ENCODE measurements at regions not wholly inside any gene's neighbourhood (a gene's known extent, or its start where the extent isn't known, plus 50 kb on each side); places are given as distances from the start of the nearest gene placed in this dataset.

DNA sequence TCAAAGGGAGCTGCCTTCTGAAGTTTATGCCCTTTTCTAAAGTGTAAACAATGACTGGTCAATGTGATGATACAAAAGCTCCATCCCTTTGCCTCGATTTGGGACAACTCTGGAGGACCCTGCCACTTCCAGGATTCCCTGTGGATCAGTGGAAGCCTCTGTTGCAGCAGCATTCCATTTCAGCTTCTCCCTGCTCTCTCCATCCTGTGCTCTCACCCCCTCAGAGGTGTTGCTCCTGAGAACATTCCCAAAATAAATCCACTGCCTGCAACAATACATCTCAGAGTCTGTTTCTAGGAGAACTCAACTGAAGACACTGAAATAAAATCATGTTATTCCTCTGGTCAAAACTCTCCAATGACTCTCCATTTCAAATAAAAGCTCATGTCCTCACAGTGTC, 263.6 kb downstream of the HACE1 start (continued):
- TF ChIP-seq ZNF317 (CRISPR knock-in tag; IDR thresholded peaks at IDR 0.05; ENCODE audit: borderline replicate concordance, low read depth) (no peak), NFE2L1 (CRISPR knock-in tag; IDR thresholded peaks at IDR 0.05) (no peak), RELA (CRISPR knock-in tag; IDR thresholded peaks at IDR 0.05; ENCODE audit: borderline replicate concordance) (no peak)
- TF ChIP-seq, protein P1, sequence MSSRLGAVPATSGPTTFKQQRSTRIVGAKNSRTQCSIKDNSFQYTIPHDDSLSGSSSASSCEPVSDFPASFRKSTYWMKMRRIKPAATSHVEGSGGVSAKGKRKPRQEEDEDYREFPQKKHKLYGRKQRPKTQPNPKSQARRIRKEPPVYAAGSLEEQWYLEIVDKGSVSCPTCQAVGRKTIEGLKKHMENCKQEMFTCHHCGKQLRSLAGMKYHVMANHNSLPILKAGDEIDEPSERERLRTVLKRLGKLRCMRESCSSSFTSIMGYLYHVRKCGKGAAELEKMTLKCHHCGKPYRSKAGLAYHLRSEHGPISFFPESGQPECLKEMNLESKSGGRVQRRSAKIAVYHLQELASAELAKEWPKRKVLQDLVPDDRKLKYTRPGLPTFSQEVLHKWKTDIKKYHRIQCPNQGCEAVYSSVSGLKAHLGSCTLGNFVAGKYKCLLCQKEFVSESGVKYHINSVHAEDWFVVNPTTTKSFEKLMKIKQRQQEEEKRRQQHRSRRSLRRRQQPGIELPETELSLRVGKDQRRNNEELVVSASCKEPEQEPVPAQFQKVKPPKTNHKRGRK (CRISPR knock-in tag; IDR thresholded peaks at IDR 0.05; ENCODE audit: borderline replicate concordance): no peak

DNA sequence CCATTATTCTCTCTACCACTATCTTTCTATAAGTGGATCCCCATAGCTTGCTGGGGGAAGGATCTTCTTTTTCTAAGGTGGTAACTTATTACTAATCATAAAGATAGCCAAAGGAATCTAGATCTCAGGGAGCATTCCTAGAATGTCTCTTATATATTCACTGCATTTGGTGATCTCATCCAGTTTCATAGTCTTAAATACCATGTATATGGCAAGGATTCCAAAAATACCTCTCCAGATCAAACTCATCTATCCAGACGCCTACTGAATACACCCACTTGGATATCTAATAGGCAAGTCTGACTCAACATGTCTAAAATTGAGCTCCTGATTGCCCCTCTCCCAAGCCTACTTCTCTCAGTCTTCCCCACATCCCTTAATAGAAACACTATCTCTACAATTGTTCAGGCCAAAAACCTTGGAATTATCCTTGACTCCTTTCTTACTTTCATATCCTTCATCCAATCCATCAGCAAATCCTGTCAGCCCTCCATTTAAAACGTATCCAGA, 264.4 kb downstream of the HACE1 start:
- Mint-ChIP-seq H3K4me1 (peaks cover 14% of the 10 kb centered on the region), H3K9me3 (peaks cover 9% of the 10 kb centered on the region; the same call in 1 of the 2 replicates), H3K4me3 (no peak overlapping the region), H3K27me3 (ENCODE audit: low read depth) (no peaks in the 10 kb centered on the region; the same call in 1 of the 2 replicates), H3K36me3 (no peaks in the 10 kb centered on the region), H3K27ac (no peak overlapping the region)
- DNase-seq (ENCODE audit: low spot score) (no peak), ATAC-seq (no peak)
- ChIA-PET CTCF (no interaction called here), POLR2A (no interaction called here)
- TF ChIP-seq KAT7 (CRISPR knock-in tag; IDR thresholded peaks at IDR 0.05; ENCODE audit: borderline replicate concordance) (no peak), IRF2 (CRISPR knock-in tag; IDR thresholded peaks at IDR 0.05; ENCODE audit: borderline replicate concordance, low read depth) (no peak), ZNF121 (CRISPR knock-in tag; IDR thresholded peaks at IDR 0.05) (no peak), NR1H2 (CRISPR knock-in tag; IDR thresholded peaks at IDR 0.05) (no peak), OVOL2 (CRISPR knock-in tag; IDR thresholded peaks at IDR 0.05; ENCODE audit: borderline replicate concordance) (no peak), ZNF138 (CRISPR knock-in tag; conservative IDR thresholded peaks at IDR 0.05) (no peak), ETV6 (CRISPR knock-in tag; IDR thresholded peaks at IDR 0.05) (no peak), ATF1 (CRISPR knock-in tag; IDR thresholded peaks at IDR 0.05) (no peak), ZBTB21 (CRISPR knock-in tag; IDR thresholded peaks at IDR 0.05; ENCODE audit: borderline replicate concordance) (no peak), ZNF416 (CRISPR knock-in tag; IDR thresholded peaks at IDR 0.05) (no peak), FOXJ3 (CRISPR knock-in tag; IDR thresholded peaks at IDR 0.05; ENCODE audit: borderline replicate concordance) (no peak), HMGA2 (CRISPR knock-in tag; IDR thresholded peaks at IDR 0.05) (no peak), MXD4 (CRISPR knock-in tag; IDR thresholded peaks at IDR 0.05; ENCODE audit: borderline replicate concordance) (no peak), FOXP1 (CRISPR knock-in tag; IDR thresholded peaks at IDR 0.05; ENCODE audit: borderline replicate concordance) (no peak)
- TF ChIP-seq, protein P2, sequence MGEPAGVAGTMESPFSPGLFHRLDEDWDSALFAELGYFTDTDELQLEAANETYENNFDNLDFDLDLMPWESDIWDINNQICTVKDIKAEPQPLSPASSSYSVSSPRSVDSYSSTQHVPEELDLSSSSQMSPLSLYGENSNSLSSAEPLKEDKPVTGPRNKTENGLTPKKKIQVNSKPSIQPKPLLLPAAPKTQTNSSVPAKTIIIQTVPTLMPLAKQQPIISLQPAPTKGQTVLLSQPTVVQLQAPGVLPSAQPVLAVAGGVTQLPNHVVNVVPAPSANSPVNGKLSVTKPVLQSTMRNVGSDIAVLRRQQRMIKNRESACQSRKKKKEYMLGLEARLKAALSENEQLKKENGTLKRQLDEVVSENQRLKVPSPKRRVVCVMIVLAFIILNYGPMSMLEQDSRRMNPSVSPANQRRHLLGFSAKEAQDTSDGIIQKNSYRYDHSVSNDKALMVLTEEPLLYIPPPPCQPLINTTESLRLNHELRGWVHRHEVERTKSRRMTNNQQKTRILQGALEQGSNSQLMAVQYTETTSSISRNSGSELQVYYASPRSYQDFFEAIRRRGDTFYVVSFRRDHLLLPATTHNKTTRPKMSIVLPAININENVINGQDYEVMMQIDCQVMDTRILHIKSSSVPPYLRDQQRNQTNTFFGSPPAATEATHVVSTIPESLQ (CRISPR knock-in tag; IDR thresholded peaks at IDR 0.05): no peak
- TF ChIP-seq, protein P3, sequence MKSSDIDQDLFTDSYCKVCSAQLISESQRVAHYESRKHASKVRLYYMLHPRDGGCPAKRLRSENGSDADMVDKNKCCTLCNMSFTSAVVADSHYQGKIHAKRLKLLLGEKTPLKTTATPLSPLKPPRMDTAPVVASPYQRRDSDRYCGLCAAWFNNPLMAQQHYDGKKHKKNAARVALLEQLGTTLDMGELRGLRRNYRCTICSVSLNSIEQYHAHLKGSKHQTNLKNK (CRISPR knock-in tag; IDR thresholded peaks at IDR 0.05): no peak
- TF ChIP-seq, protein P4, sequence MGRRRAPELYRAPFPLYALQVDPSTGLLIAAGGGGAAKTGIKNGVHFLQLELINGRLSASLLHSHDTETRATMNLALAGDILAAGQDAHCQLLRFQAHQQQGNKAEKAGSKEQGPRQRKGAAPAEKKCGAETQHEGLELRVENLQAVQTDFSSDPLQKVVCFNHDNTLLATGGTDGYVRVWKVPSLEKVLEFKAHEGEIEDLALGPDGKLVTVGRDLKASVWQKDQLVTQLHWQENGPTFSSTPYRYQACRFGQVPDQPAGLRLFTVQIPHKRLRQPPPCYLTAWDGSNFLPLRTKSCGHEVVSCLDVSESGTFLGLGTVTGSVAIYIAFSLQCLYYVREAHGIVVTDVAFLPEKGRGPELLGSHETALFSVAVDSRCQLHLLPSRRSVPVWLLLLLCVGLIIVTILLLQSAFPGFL (CRISPR knock-in tag; IDR thresholded peaks at IDR 0.05; ENCODE audit: borderline replicate concordance): no peak
- TF ChIP-seq, protein P5, sequence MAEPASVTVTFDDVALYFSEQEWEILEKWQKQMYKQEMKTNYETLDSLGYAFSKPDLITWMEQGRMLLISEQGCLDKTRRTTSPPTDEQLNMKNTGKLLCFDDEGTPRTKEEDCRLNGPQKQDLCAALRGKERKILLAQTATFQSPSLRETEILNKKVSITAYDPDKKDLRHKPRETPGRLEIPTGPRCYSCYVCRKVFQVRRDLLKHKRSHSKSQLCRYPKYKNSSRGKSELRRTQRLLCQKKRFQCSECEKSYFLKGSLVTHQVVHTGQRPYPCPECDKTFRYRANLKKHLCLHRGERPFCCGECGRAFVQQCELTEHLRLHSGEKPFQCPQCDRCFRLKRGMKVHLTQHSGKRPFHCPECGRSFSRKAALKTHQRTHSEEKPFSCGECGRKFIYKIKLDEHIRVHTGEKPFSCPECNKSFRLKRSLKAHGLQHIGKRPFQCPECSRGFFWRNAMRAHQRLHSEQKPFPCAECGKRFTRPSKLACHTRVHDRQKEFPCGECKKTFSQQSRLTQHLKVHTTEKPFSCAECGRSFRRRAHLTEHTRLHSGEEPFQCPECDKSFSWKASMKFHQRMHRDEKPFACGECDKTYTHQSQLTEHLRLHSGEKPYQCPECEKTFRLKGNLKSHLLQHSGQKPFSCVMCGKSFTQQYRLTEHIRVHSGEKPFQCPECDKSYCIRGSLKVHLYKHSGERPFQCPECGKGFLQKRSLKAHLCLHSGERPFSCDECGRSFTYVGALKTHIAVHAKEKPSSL (CRISPR knock-in tag; conservative IDR thresholded peaks at IDR 0.05): no peak
- TF ChIP-seq, protein P6, sequence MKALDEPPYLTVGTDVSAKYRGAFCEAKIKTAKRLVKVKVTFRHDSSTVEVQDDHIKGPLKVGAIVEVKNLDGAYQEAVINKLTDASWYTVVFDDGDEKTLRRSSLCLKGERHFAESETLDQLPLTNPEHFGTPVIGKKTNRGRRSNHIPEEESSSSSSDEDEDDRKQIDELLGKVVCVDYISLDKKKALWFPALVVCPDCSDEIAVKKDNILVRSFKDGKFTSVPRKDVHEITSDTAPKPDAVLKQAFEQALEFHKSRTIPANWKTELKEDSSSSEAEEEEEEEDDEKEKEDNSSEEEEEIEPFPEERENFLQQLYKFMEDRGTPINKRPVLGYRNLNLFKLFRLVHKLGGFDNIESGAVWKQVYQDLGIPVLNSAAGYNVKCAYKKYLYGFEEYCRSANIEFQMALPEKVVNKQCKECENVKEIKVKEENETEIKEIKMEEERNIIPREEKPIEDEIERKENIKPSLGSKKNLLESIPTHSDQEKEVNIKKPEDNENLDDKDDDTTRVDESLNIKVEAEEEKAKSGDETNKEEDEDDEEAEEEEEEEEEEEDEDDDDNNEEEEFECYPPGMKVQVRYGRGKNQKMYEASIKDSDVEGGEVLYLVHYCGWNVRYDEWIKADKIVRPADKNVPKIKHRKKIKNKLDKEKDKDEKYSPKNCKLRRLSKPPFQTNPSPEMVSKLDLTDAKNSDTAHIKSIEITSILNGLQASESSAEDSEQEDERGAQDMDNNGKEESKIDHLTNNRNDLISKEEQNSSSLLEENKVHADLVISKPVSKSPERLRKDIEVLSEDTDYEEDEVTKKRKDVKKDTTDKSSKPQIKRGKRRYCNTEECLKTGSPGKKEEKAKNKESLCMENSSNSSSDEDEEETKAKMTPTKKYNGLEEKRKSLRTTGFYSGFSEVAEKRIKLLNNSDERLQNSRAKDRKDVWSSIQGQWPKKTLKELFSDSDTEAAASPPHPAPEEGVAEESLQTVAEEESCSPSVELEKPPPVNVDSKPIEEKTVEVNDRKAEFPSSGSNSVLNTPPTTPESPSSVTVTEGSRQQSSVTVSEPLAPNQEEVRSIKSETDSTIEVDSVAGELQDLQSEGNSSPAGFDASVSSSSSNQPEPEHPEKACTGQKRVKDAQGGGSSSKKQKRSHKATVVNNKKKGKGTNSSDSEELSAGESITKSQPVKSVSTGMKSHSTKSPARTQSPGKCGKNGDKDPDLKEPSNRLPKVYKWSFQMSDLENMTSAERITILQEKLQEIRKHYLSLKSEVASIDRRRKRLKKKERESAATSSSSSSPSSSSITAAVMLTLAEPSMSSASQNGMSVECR (CRISPR knock-in tag; IDR thresholded peaks at IDR 0.05; ENCODE audit: borderline replicate concordance): no peak
- TF ChIP-seq, protein P7, sequence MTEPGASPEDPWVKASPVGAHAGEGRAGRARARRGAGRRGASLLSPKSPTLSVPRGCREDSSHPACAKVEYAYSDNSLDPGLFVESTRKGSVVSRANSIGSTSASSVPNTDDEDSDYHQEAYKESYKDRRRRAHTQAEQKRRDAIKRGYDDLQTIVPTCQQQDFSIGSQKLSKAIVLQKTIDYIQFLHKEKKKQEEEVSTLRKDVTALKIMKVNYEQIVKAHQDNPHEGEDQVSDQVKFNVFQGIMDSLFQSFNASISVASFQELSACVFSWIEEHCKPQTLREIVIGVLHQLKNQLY (CRISPR knock-in tag; IDR thresholded peaks at IDR 0.05): no peak

Data from WTC11 (cell line).